ENCODE measurements at regions not wholly inside any gene's neighbourhood (a gene's known extent, or its start where the extent isn't known, plus 50 kb on each side); places are given as distances from the start of the nearest gene placed in this dataset.

DNA sequence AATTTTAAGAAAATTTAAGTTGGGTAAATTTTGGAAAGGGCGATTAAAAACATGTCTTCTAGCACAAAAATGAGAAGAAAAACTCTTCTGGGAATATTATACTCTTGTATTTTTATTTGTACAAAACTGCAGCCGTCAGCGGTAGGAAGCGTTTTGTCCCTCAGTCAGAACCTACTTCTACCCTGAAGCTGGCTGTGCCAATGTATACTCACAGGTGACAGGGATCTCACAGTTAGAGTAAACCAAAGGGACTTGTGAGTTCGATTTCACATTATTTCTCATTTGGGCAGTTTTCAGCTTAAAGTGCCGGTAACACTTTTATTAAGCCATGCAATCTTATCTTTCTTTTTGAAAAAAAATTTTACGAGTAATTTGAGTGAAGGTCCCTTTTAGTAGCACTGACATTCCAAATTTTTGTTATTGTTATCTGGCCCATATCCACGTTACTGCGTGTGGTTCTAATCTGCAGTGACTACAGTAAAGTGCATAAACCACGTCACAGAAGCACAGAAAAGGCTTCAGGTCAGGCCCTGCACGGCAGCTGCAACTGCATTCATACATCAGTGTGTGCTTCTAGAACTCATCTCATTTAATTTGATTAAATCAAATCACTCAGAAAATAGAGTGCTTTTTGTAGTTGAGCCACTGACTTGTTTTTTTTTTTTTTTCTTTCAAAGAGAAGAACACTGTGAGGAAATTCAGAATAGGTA, 387.3 kb downstream of the LIG4 start:
- Mint-ChIP-seq H3K4me1 (no peaks in the 10 kb centered on the region), H3K36me3 (no peaks in the 10 kb centered on the region), H3K4me3 (no peak overlapping the region), H3K27ac (no peak overlapping the region), H3K9me3 (peaks cover 19% of the 10 kb centered on the region)
- DNase-seq (ENCODE audit: low spot score in 2 of 2) = no peak
- no peak for ATAC-seq

DNA sequence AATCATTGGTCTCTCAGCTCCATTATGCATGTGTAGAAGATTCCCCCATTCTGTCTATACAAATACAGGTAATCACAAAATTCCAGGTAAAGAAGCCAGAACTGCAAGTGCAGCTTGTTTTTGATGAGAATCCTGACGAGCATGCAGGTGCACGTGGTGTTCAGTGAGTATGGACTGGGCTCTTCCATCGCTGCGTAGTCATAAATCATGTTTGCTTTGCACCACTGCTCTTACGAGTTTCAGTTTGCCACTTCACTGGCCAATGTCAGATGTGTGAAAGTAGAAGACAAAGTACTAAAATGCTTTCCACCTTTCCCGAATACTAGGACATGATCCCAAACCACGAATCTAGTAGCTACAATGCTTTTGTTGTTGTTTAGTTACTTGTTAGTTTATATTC, 390.7 kb downstream of the LIG4 start:
- H3K4me1 Mint-ChIP-seq = no peaks in the 10 kb centered on the region
- DNase-seq (ENCODE audit: low spot score in 2 of 2) = no peak
- ATAC-seq = no peak
- H3K36me3 Mint-ChIP-seq = no peaks in the 10 kb centered on the region
- peaks cover 13% of the 10 kb centered on the region for H3K9me3 Mint-ChIP-seq
- no peak overlapping the region for H3K27ac Mint-ChIP-seq
- no peak overlapping the region for H3K4me3 Mint-ChIP-seq

DNA sequence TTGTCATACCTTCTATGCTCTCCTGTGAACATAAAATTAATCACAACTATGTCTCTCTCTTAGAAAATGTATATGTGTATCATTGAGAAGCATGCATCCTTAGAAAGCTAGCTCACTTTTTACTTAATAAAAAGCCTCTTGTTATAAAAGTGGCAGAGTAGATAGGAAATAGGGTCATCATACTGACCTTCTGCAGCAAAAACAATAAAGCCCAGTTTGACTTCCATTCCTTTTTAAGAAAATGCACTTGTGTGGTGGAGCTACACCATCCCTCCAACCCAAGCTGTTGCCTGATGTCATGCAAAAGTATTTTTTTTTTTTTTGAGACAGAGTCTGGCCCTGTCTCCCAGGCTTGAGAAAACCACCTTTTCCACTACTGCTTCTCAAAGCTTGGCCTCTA, 393.3 kb downstream of the LIG4 start:
- DNase-seq (ENCODE audit: low spot score in 2 of 2) = no peak
- no peaks in the 10 kb centered on the region for H3K4me1 Mint-ChIP-seq
- no peak overlapping the region for H3K4me3 Mint-ChIP-seq
- H3K9me3 Mint-ChIP-seq = peaks cover 21% of the 10 kb centered on the region
- ATAC-seq = no peak
- H3K27ac Mint-ChIP-seq = no peak overlapping the region
- H3K36me3 Mint-ChIP-seq = no peaks in the 10 kb centered on the region

DNA sequence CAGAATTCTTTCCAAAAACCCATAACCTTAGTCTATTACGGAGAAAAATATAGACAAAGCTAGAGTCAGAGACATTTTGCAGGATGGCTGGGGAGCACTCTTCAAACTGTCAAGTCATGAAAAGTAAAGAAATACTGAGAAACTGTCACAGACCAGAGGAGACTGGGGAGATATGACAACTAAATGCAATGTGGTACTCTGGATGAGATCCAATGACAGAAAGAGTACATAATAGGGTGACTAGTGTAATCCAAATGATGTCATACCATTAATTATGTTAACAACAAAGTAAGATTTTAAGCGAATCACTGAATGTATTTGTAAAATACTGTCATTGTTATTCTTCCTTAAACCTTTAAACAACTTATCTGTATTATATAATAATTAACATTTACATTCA, 393.8 kb downstream of the LIG4 start:
- no peaks in the 10 kb centered on the region for H3K4me1 Mint-ChIP-seq
- no peak for DNase-seq (ENCODE audit: low spot score in 2 of 2)
- peaks cover 21% of the 10 kb centered on the region for H3K9me3 Mint-ChIP-seq
- ATAC-seq = no peak
- no peaks in the 10 kb centered on the region for H3K36me3 Mint-ChIP-seq
- no peak overlapping the region for H3K4me3 Mint-ChIP-seq
- H3K27ac Mint-ChIP-seq = no peak overlapping the region

DNA sequence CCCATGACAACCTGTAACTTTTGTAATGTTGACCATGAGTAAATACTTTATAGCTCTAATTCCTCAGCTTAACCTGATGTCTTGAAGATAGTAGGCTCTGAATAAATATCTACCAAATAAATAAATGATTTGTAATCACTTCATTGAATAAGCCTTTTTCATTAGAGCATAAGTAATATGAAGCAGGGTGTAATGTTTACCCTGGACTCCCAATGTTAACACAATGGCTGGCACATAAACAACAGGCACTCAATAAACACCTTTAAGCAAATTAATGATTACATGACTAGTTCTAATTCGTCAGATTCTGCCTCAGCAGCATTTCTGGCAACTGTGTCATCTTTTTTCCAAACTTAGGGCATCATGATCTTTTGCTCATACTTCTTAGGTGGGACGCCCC, 396.3 kb downstream of the LIG4 start:
- Mint-ChIP-seq H3K4me3 (no peak overlapping the region), H3K36me3 (no peaks in the 10 kb centered on the region), H3K9me3 (peaks cover 17% of the 10 kb centered on the region), H3K27ac (no peak overlapping the region), H3K4me1 (no peaks in the 10 kb centered on the region)
- ATAC-seq = no peak
- no peak for DNase-seq (ENCODE audit: low spot score in 2 of 2)

DNA sequence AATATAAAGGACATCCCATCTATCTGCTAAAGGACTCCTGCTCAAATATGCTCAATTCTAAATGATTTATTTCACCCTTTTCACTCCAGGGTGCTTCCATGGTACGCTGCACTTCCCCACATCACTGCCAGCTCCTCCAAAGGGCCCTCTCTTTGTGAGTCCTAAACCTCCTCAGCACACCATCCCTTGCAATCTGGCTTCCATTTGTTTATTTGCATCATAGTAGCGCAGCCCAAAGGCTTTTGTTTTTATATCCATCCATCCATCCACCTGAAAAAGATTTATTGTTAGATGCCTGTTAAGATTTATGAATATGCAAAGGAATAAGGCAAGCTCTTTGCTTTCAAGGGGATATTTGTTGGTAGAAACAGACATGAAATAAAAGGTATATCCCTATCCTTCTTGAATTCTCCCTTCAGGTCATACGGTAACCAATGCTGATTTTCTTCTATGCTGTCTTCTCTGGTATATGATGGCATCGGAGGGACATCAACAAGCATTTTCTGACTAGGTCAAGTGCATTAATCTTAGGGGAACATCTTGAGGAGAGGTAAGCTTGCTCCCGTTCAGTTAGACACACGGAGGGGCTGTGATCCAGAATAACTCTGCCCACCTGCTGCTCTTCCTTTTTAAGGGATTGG, 397.6 kb downstream of the LIG4 start:
- Mint-ChIP-seq H3K36me3 (no peaks in the 10 kb centered on the region), H3K4me3 (no peak overlapping the region)
- DNase-seq (ENCODE audit: low spot score in 2 of 2) = no peak

DNA sequence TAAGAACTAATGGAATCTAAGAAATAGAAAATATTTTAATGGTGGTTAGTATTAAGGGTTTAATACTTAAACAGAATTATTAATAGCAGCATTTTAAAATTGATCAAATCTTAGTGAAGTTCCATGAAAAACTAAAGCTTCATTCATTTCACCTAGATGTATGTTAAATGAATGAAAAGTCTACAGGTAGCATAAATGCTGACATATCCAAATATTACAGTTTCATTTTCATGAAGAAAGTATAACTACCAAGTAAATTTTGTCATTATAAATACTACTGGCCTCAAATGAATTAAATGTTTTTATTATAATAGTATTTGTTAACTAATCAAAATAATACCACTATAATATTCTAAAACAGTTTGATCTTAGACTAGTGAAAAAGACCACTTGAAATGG, 403.3 kb downstream of the LIG4 start:
- H3K9me3 Mint-ChIP-seq = peaks cover 5% of the 10 kb centered on the region
- H3K36me3 Mint-ChIP-seq = no peaks in the 10 kb centered on the region
- no peak overlapping the region for H3K4me3 Mint-ChIP-seq
- H3K4me1 Mint-ChIP-seq = no peaks in the 10 kb centered on the region
- no peak overlapping the region for H3K27ac Mint-ChIP-seq
- ATAC-seq = no peak
- DNase-seq (ENCODE audit: low spot score in 2 of 2) = no peak

More for the DNA sequence above, 397.6 kb downstream of the LIG4 start:
- Mint-ChIP-seq H3K27ac (no peak overlapping the region), H3K9me3 (peaks cover 13% of the 10 kb centered on the region), H3K4me1 (no peaks in the 10 kb centered on the region)
- ATAC-seq = no peak

DNA sequence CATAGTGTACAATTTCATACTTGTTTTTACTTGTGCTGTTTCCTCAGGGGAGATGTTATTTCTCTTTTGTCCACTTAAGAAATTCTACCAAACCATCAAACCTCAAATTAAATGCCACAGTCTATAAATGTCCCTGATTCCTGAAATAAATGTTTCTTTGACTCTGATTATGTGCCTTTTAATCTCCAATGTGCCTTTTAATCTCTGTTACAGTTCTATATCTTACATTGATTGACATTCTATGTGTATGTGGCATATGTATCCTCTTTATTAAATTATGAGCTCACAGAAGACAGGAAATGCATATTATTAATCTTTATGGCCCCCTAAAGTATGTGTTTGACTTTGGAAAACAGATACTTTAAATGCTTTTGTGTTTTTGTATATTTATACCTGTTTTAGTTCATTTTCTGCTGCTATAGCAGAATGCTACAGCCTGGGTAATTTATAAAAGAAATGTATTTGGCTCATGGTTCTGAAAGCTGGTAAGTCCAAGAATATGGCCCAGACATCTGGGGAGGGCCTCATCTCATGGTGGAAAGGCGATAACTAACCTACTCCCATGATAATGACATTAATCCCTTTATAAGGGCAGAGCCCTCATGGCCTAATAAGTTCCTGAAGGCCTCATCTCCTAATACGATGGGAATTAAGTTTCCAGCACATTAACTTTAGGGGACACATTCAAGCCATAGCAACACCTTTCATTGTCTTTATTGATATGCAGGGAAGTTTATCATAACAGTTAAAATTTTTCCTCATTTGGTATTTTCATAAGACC, 403.9 kb downstream of the LIG4 start:
- ATAC-seq (no peak), DNase-seq (ENCODE audit: low spot score in 2 of 2) (no peak)
- Mint-ChIP-seq H3K4me3 (no peak overlapping the region), H3K4me1 (no peaks in the 10 kb centered on the region), H3K36me3 (no peaks in the 10 kb centered on the region), H3K27ac (no peak overlapping the region), H3K9me3 (peaks cover 5% of the 10 kb centered on the region)

DNA sequence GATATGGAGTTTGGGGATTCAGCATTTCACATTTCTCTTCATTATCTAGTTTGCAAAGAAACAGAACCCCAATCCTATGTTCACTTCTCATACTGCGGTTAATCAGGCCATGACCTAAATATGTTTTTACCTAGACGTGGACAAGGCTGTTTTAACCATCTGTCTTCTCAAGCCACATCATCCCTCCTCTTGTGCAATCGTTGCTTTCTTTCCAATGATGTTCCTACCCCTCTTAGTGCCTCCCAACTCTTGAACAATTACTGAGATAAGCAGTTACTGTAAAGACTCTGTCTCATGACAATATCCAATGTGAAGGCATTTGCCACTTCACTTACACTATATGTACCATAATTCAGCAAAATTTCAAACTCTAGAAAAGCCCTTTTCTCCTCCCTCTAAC, 406.2 kb downstream of the LIG4 start:
- H3K36me3 Mint-ChIP-seq = no peaks in the 10 kb centered on the region
- no peak overlapping the region for H3K27ac Mint-ChIP-seq
- DNase-seq (ENCODE audit: low spot score in 2 of 2) (no peak), ATAC-seq (no peak)
- peaks cover 6% of the 10 kb centered on the region for H3K9me3 Mint-ChIP-seq
- H3K4me3 Mint-ChIP-seq = no peak overlapping the region
- no peaks in the 10 kb centered on the region for H3K4me1 Mint-ChIP-seq

DNA sequence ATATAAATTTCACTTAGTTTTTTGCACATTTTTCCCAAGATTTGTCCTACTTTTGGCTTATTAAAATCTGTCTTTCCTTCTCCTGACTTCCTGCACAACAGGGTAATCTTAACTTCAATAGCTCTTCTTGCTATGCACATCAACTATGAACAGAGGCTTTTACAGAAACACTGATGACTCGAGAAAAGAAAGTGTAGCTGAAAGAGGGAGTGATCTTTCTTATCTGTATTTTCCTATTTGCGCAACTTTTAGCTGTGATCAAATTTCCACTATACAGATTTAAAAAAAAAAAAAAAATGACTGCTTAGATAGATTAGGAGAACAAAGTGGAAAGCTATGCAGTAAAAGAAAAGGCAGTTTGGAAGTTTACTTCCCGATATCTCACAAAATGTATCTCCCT, 406.9 kb downstream of the LIG4 start:
- no peak overlapping the region for H3K27ac Mint-ChIP-seq
- no peak for DNase-seq (ENCODE audit: low spot score in 2 of 2)

DNA sequence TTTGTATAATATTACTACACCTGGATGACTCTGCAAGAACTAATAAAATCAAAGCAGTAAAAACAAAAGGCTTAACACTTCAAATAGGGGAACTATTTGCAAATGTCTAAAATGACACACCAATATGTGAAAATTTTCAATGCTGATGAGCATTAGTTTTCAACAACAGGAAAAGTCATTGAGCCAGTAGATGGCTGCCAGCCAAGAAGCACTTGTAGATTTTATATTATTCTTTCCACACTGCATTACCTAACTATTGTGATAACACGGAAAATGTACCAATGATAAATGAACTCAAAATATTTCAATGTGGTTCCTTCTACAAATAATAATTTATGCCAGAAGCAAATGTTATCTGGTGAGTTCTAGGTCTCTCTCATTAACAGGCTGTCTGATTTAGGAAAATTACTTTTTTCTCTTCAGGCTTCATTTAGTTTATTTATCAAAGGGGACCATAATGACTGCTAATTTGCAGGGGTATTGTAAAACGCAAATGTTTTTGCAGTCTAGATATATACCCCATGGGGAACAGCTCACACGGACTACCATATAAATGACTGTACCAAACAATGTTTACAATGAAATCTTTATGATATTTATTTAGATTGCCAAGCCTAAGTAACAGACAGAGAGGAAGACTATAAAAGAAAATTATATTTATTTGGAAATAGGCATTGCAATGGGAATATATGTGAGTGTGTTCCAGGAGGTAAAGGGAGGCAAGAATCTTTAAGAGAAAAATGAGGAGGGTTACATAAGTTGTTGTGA, 407.8 kb downstream of the LIG4 start:
- no peak for DNase-seq (ENCODE audit: low spot score in 2 of 2)
- no peak for ATAC-seq

More for the DNA sequence above, 406.9 kb downstream of the LIG4 start:
- Mint-ChIP-seq H3K4me1 (no peaks in the 10 kb centered on the region), H3K4me3 (no peak overlapping the region), H3K36me3 (no peaks in the 10 kb centered on the region), H3K9me3 (peaks cover 10% of the 10 kb centered on the region)
- no peak for ATAC-seq

DNA sequence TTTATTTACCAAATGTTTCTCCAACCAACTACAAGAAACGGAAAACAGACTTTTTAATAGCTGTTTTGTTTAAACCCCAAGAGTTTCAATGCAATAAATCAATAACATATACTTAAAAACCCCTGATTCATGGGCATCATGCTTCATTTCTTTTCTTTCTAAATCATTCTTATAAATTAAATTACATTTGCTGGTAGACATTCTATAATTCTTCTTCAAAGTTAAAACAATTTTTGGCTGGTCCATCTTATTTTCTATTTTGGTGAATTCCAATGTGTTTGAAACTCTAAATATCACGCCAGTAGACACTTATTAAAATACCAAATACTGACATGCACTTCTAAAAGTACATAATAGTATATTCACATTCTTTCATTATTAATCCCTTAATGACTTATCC, 408.6 kb downstream of the LIG4 start:
- ATAC-seq (no peak), DNase-seq (ENCODE audit: low spot score in 2 of 2) (no peak)
- Mint-ChIP-seq H3K9me3 (peaks cover 10% of the 10 kb centered on the region), H3K27ac (no peak overlapping the region), H3K4me1 (no peaks in the 10 kb centered on the region), H3K36me3 (no peaks in the 10 kb centered on the region), H3K4me3 (no peak overlapping the region)

More for the DNA sequence above, 407.8 kb downstream of the LIG4 start:
- H3K9me3 Mint-ChIP-seq = peaks cover 10% of the 10 kb centered on the region
- no peaks in the 10 kb centered on the region for H3K4me1 Mint-ChIP-seq
- no peak overlapping the region for H3K4me3 Mint-ChIP-seq
- H3K36me3 Mint-ChIP-seq = no peaks in the 10 kb centered on the region
- H3K27ac Mint-ChIP-seq = no peak overlapping the region

DNA sequence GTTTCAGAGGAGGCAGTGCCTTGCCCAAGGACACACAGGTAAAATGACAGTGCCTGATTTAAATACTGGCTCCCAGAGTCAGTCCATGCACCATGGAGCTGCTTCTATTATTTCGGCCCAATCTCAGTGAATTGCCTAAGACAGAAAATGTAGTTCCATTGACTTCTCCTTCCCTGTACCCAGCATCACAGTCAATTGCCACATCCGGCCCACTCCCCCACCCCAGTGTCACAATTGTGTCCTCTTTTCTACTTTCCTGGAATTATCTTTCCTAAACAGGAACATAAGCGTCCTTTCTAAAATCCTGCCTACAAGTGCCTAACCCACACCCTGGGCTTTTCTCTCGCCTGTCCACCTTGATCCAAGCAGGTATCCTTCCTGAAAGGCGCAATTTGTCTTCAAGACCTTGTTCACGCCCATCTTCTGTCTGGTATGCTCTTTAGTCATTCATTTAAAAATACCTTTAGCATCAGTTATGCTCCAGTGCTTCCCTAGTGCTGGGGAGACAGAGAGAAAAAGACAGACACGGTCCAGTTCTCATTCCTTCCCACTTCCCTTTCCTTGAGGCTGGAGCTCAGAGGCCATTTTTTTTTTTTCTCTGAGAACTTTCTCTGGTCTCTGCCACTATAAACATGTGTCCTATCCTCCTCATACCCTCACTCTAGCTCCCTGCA, 411.4 kb downstream of the LIG4 start:
- no peak for ATAC-seq
- no peak overlapping the region for H3K27ac Mint-ChIP-seq
- no peak overlapping the region for H3K4me3 Mint-ChIP-seq

DNA sequence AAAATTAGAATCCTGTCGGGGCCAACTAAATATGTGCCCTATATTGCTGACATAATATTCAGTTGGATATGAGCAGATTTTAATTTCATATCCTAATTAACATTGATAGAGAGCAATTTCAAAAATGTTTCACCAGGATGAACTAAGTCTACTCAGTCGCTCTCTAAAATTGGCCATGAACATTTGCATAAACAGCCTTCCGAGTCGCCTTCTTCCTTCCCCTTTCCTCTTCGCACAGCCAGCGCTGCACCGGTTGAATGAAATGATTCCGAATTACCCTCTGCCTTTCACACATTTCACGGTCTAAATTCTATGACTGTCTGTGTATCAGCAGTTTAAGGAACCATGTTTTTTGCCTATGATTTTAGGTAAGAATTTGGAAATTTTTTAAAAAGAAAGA, 413.7 kb downstream of the LIG4 start:
- Mint-ChIP-seq H3K9me3 (peaks cover 18% of the 10 kb centered on the region), H3K36me3 (no peaks in the 10 kb centered on the region), H3K4me1 (no peaks in the 10 kb centered on the region), H3K27ac (no peak overlapping the region), H3K4me3 (no peak overlapping the region)
- ATAC-seq = no peak
- no peak for DNase-seq (ENCODE audit: low spot score in 2 of 2)

More for the DNA sequence above, 411.4 kb downstream of the LIG4 start:
- peaks cover 15% of the 10 kb centered on the region for H3K9me3 Mint-ChIP-seq
- no peaks in the 10 kb centered on the region for H3K4me1 Mint-ChIP-seq
- no peak for DNase-seq (ENCODE audit: low spot score in 2 of 2)
- H3K36me3 Mint-ChIP-seq = no peaks in the 10 kb centered on the region

DNA sequence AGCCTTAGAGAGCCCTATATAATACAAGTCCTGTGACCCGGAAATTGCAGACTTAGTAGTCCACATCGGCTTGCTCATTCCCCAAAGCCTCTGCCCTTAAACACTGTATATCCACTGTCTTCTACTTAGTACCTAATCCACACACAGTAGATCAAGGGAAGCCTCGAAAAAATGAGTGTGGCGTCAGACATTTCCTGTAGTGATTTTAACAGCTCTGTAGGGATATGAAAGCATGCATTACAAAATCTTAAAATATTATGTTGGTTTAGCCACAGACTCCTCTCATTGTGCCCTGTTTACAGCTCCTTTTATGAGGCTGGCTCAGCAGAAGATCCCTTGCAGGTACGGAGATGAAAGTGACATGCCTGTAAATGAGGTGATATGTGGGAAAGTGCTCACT, 416.3 kb downstream of the LIG4 start:
- Mint-ChIP-seq H3K36me3 (no peaks in the 10 kb centered on the region), H3K4me3 (no peak overlapping the region), H3K4me1 (no peaks in the 10 kb centered on the region), H3K9me3 (peaks cover 15% of the 10 kb centered on the region), H3K27ac (no peak overlapping the region)
- DNase-seq (ENCODE audit: low spot score in 2 of 2) (no peak), ATAC-seq (no peak)

Data from stimulated activated effector memory CD8-positive, alpha-beta T cell treated with anti-CD3 and anti-CD28 coated beads, Interleukin-12 subunit alpha, Interleukin-12 subunit beta, amount 100 ng/mL, for 72 hours (primary cell).